CD14-positive monocyte (primary cell): ENCODE measurements at regions not wholly inside any gene's neighbourhood (a gene's known extent, or its start where the extent isn't known, plus 50 kb on each side); places are given as distances from the start of the nearest gene placed in this dataset.

Experiments used
- DNase-seq, 3 donors: peaks; one replicate each; pipeline ENCODE4 v3.0.0-alpha.2; 2011 to 2022
- H2AFZ ChIP-seq: 2 replicates; pipeline ENCODE4 v1.6.0; 2012; ENCODE audit warnings: mild to moderate bottlenecking, low read depth, low read length, inconsistent platforms; ENCODE audit not compliant: insufficient read depth, poor library complexity, severe bottlenecking
- H3K27ac ChIP-seq, 2 donors: 1 replicate in 1 of 2; 2 replicates in 1 of 2; pipeline ENCODE4 v1.5.1; 2012 to 2013; ENCODE audit warnings: low read length in 2 of 2, control low read depth in 1 of 2, inconsistent platforms in 1 of 2, low read depth in 1 of 2, mild to moderate bottlenecking in 1 of 2
- H3K27me3 ChIP-seq, 2 donors: one replicate each; pipeline versions ENCODE4 v1.6.0 to v1.6.1; 2011 to 2013; ENCODE audit warnings: low read length in 2 of 2; ENCODE audit not compliant: control insufficient read depth in 2 of 2, insufficient read depth in 2 of 2
- H3K36me3 ChIP-seq, 2 donors: replicated peaks in 1 of 2; 1 replicate in 1 of 2; 2 replicates in 1 of 2; pipeline versions ENCODE4 v1.5.1 to v1.6.1; 2012 to 2013; ENCODE audit warnings: low read length in 2 of 2, control low read depth in 1 of 2, inconsistent platforms in 1 of 2, mild to moderate bottlenecking in 1 of 2; ENCODE audit not compliant: insufficient read depth in 2 of 2, control insufficient read depth in 1 of 2
- H3K4me1 ChIP-seq, 2 donors: 1 replicate in 1 of 2; 2 replicates in 1 of 2; pipeline versions ENCODE4 v1.5.1 to v1.6.1; 2012 to 2013; ENCODE audit warnings: low read length in 2 of 2, control low read depth in 1 of 2, inconsistent platforms in 1 of 2, mild to moderate bottlenecking in 1 of 2, moderate library complexity in 1 of 2; ENCODE audit not compliant: insufficient read depth in 2 of 2, control insufficient read depth in 1 of 2
- H3K4me2 ChIP-seq: replicated peaks from 2 replicates; pipeline ENCODE3; 2012; ENCODE audit warnings: low read length, moderate library complexity, mild to moderate bottlenecking; ENCODE audit not compliant: poor library complexity, severe bottlenecking; ENCODE audit errors: extremely low read depth
- H3K4me3 ChIP-seq, 3 experiments: fragments of 200-600 bp in 1 of 3; sonication (generic) in 1 of 3; replicated peaks in 1 of 3; 1 replicate in 2 of 3; 2 replicates in 1 of 3; pipeline ENCODE4 v1.5.1; 2011 to 2013; ENCODE audit warnings: low read length in 3 of 3, mild to moderate bottlenecking in 3 of 3, control low read depth in 2 of 3, low read depth in 2 of 3, inconsistent platforms in 1 of 3, moderate library complexity in 1 of 3
- H3K79me2 ChIP-seq: 2 replicates; pipeline ENCODE4 v1.6.0; 2012; ENCODE audit warnings: mild to moderate bottlenecking, control low read depth, inconsistent platforms, low read length, moderate library complexity; ENCODE audit not compliant: insufficient read depth
- H3K9ac ChIP-seq: 2 replicates; pipeline ENCODE4 v1.6.0; 2017; ENCODE audit warnings: low read length, mild to moderate bottlenecking; ENCODE audit not compliant: insufficient read depth, poor library complexity, severe bottlenecking
- H3K9me3 ChIP-seq, 2 donors: replicated peaks in 1 of 2; 1 replicate in 1 of 2; 2 replicates in 1 of 2; pipeline versions ENCODE4 v1.5.1 to v1.6.1; 2012 to 2013; ENCODE audit warnings: low read length in 2 of 2, control low read depth in 1 of 2; ENCODE audit not compliant: control insufficient read depth in 1 of 2, insufficient read depth in 1 of 2
- H4K20me1 ChIP-seq: 2 replicates; pipeline ENCODE4 v1.6.0; 2012; ENCODE audit warnings: mild to moderate bottlenecking, low read length, control low read depth, moderate library complexity; ENCODE audit not compliant: insufficient read depth
- H3K27ac Mint-ChIP-seq, 7 donors: one replicate each; pipeline ENCODE4 v1.8.0; 2020; ENCODE audit warnings: mild to moderate bottlenecking in 7 of 7, mixed read lengths in 7 of 7, moderate library complexity in 6 of 7, inconsistent platforms in 2 of 7
- H3K27me3 Mint-ChIP-seq, 3 donors: one replicate each; pipeline ENCODE4 v1.8.0; 2021 to 2022; ENCODE audit warnings: low read depth in 3 of 3, mild to moderate bottlenecking in 3 of 3, mixed read lengths in 3 of 3, moderate library complexity in 3 of 3, inconsistent platforms in 1 of 3
- H3K36me3 Mint-ChIP-seq, 2 donors: one replicate each; pipeline ENCODE4 v1.8.0; 2020; ENCODE audit warnings: mixed read lengths in 2 of 2, inconsistent platforms in 1 of 2, mild to moderate bottlenecking in 1 of 2
- H3K4me1 Mint-ChIP-seq: one replicate; pipeline ENCODE4 v1.8.0; 2020; ENCODE audit warnings: mild to moderate bottlenecking, mixed read lengths
- H3K4me3 Mint-ChIP-seq, 2 donors: one replicate each; pipeline ENCODE4 v1.8.0; 2020; ENCODE audit warnings: mild to moderate bottlenecking in 2 of 2, mixed read lengths in 2 of 2, moderate library complexity in 1 of 2
- H3K9me3 Mint-ChIP-seq, 7 donors: one replicate each; pipeline ENCODE4 v1.8.0; 2020 to 2022; ENCODE audit warnings: mixed read lengths in 7 of 7, mild to moderate bottlenecking in 6 of 7, moderate library complexity in 6 of 7, inconsistent platforms in 2 of 7
- WGBS: methylation state at CpG from one replicate; pipeline ENCODE4 v1.1.5; 2013; ENCODE audit warnings: missing lambda C conversion rate; ENCODE audit not compliant: insufficient coverage; 5-methylcytosine and 5-hydroxymethylcytosine counted together
- intact Hi-C, 2 donors: fragments of 100-400 bp; cut with micrococcal nuclease; formaldehyde crosslinking; loops; one replicate each; pipeline versions ENCODE4 v1.15.0 to v1.15.1; 2023
- TF ChIP-seq, protein P1 (sequence below): fragments of 200-600 bp; IDR thresholded peaks from one replicate; pipeline ENCODE4 v1.8.0; 2022; ENCODE audit warnings: antibody characterized with exemption, mild to moderate bottlenecking

- Mint-ChIP-seq H3K27me3 (peaks cover 2 to 6% (median 3%) of the 10 kb centered on the region in 3 donors), H3K4me1 (no peaks in the 10 kb centered on the region), H3K36me3 (no peaks in the 10 kb centered on the region), H3K27ac (no peak overlapping the region), H3K9me3 (peaks cover 0 to 13% (median 5%) of the 10 kb centered on the region in 7 donors), H3K4me3 (no peak overlapping the region)
- Histone ChIP-seq H3K36me3 (no peaks in the 10 kb centered on the region), H3K4me1 (no peaks in the 10 kb centered on the region), H3K9me3 (no peaks in the 10 kb centered on the region), H3K27ac (no peak overlapping the region), H3K4me2 (no peak overlapping the region), H3K79me2 (no peaks in the 10 kb centered on the region), H3K27me3 (no peaks in the 10 kb centered on the region), H3K9ac (no peak overlapping the region), H4K20me1 (no peaks in the 10 kb centered on the region), H3K4me3 (no peak overlapping the region), H2AFZ (no peak overlapping the region)
- no CpG with 5 or more reads among the region's 10 CpGs for WGBS
- DNase-seq, result no peak
- intact Hi-C loops, result no loop called here
- TF ChIP-seq, protein P1, sequence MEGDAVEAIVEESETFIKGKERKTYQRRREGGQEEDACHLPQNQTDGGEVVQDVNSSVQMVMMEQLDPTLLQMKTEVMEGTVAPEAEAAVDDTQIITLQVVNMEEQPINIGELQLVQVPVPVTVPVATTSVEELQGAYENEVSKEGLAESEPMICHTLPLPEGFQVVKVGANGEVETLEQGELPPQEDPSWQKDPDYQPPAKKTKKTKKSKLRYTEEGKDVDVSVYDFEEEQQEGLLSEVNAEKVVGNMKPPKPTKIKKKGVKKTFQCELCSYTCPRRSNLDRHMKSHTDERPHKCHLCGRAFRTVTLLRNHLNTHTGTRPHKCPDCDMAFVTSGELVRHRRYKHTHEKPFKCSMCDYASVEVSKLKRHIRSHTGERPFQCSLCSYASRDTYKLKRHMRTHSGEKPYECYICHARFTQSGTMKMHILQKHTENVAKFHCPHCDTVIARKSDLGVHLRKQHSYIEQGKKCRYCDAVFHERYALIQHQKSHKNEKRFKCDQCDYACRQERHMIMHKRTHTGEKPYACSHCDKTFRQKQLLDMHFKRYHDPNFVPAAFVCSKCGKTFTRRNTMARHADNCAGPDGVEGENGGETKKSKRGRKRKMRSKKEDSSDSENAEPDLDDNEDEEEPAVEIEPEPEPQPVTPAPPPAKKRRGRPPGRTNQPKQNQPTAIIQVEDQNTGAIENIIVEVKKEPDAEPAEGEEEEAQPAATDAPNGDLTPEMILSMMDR, result no peak
These were observed 110.3 kb upstream of the TDRD3 start for GRCh38 chr13:60286707-60287106.

DNA sequence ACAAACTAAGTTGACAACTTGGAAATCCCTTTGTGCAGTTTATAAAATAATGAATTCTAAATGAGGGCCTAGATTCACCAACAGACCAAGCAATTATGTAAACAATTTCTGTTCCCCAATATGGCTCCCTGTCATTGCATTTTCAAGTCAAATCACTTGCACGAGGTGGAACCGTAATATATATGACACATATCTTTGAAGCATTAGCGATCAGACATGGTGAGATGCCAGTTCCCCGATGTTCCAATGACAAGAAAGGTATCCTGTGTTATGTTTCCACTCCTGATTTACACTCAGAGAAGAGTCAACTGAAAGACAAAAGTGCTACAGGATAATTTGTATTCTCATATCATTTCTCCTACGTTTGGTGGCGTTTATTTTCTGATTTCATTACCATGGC lies 108.5 kb upstream of the TDRD3 start:
- H3K9ac ChIP-seq, result no peak overlapping the region
- H3K36me3 Mint-ChIP-seq, result no peaks in the 10 kb centered on the region
- H3K9me3 Mint-ChIP-seq, result peaks cover 0 to 13% (median 5%) of the 10 kb centered on the region in 7 donors
- H3K27me3 ChIP-seq, result no peaks in the 10 kb centered on the region
- H3K27ac Mint-ChIP-seq, result no peak overlapping the region
- peaks cover 2 to 3% (median 2%) of the 10 kb centered on the region in 3 donors for H3K27me3 Mint-ChIP-seq
- H3K9me3 ChIP-seq, result no peaks in the 10 kb centered on the region
- no peaks in the 10 kb centered on the region for H4K20me1 ChIP-seq
- intact Hi-C loops, result no loop called here
- DNase-seq, result no peak
- H3K4me1 ChIP-seq, result no peaks in the 10 kb centered on the region
- H2AFZ ChIP-seq, result no peak overlapping the region
- H3K4me3 Mint-ChIP-seq, result no peak overlapping the region
- H3K4me1 Mint-ChIP-seq, result no peaks in the 10 kb centered on the region
- H3K4me3 ChIP-seq, result no peak overlapping the region
- WGBS, result 97% methylated on average over 4 of the region's 6 CpGs
- H3K27ac ChIP-seq, result no peak overlapping the region
- no peaks in the 10 kb centered on the region for H3K36me3 ChIP-seq
- no peak overlapping the region for H3K4me2 ChIP-seq
- TF ChIP-seq, protein P1, result no peak
- no peaks in the 10 kb centered on the region for H3K79me2 ChIP-seq
